Fibroblast of lung (primary cell): ENCODE measurements at regions not wholly inside any gene's neighbourhood (a gene's known extent, or its start where the extent isn't known, plus 50 kb on each side); places are given as distances from the start of the nearest gene placed in this dataset.

Source experiments
- DNase-seq, 2 donors: peaks; one replicate each; pipeline versions ENCODE4 v3.0.0 to v3.0.0-alpha.2; 2010; ENCODE audit warnings: low read depth in 2 of 2
- H2AFZ ChIP-seq: 2 replicates; pipeline ENCODE4 v1.5.1; 2012; ENCODE audit warnings: low read length, control low read depth, inconsistent platforms
- H3K27ac ChIP-seq: 2 replicates; pipeline ENCODE4 v1.5.1; 2011; ENCODE audit warnings: low read length, control low read depth; ENCODE audit not compliant: insufficient read depth
- H3K27me3 ChIP-seq: 2 replicates; pipeline ENCODE4 v1.5.1; 2011; ENCODE audit warnings: mild to moderate bottlenecking, low read length; ENCODE audit not compliant: control insufficient read depth, insufficient read depth
- H3K36me3 ChIP-seq: 2 replicates; pipeline ENCODE4 v1.5.1; 2011; ENCODE audit warnings: low read length; ENCODE audit not compliant: control insufficient read depth, insufficient read depth
- H3K4me1 ChIP-seq: 2 replicates; pipeline ENCODE4 v1.5.1; 2011; ENCODE audit warnings: low read length; ENCODE audit not compliant: control insufficient read depth, insufficient read depth; ENCODE audit errors: extremely low read depth
- H3K4me2 ChIP-seq: 2 replicates; pipeline ENCODE4 v1.5.1; 2011; ENCODE audit warnings: low read length, control low read depth; ENCODE audit not compliant: insufficient read depth; ENCODE audit errors: extremely low read depth
- H3K4me3 ChIP-seq, 4 experiments: fragments of 200-600 bp in 1 of 4; sonication (generic) in 1 of 4; replicated peaks in 1 of 4; 2 replicates each; pipeline ENCODE4 v1.5.1; 2011 to 2016; ENCODE audit warnings: low read length in 4 of 4, low read depth in 3 of 4, mild to moderate bottlenecking in 3 of 4, control low read depth in 2 of 4, inconsistent platforms in 1 of 4, mixed read lengths in 1 of 4; ENCODE audit not compliant: insufficient read depth in 1 of 4; ENCODE audit errors: control extremely low read depth in 1 of 4
- H3K79me2 ChIP-seq: 2 replicates; pipeline ENCODE4 v1.5.1; 2012; ENCODE audit warnings: mild to moderate bottlenecking, low read length, inconsistent platforms; ENCODE audit not compliant: control insufficient read depth, insufficient read depth
- H3K9ac ChIP-seq: 2 replicates; pipeline ENCODE4 v1.5.1; 2011; ENCODE audit warnings: mild to moderate bottlenecking, low read length, control low read depth; ENCODE audit not compliant: insufficient read depth
- H3K9me3 ChIP-seq: 2 replicates; pipeline ENCODE4 v1.5.1; 2012; ENCODE audit warnings: low read depth, low read length; ENCODE audit not compliant: control insufficient read depth, insufficient read depth
- H4K20me1 ChIP-seq: 2 replicates; pipeline ENCODE4 v1.5.1; 2011; ENCODE audit warnings: low read length; ENCODE audit not compliant: control insufficient read depth, insufficient read depth; ENCODE audit errors: extremely low read depth
- EZH2 ChIP-seq: IDR thresholded peaks from 2 replicates; pipeline ENCODE4 v1.5.1; 2012; ENCODE audit warnings: low read length, control low read depth, mild to moderate bottlenecking; ENCODE audit errors: missing control alignments
- TF ChIP-seq, protein P1 (sequence below), 2 donors: IDR thresholded peaks in 1 of 2; conservative IDR thresholded peaks in 1 of 2; 1 replicate in 1 of 2; 2 replicates in 1 of 2; pipeline ENCODE4 v1.5.1; 2011 to 2012; ENCODE audit warnings: low read length in 2 of 2, control low read depth in 1 of 2, inconsistent platforms in 1 of 2, low read depth in 1 of 2, mild to moderate bottlenecking in 1 of 2

DNA sequence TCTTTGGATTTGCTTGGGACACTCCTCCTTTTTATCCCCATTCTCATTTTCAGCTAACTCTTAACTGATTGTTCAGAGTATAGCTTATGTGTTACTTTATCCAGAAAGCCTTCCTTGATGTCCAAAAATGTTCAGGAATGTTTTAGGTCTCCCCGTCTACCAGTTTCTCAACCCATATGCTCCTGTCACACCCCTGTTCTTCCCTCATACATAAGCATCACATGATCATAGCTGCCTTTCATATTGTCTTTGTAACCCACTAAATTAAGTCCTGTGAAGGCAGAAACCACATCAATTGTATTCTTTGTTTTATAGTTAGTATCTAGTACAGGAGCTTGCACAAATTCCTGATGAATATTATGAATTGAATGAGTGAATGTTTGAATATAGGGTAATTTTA, 321.9 kb upstream of the ACTBL2 start:
- Histone ChIP-seq H3K27ac (no peak overlapping the region), H3K27me3 (no peaks in the 10 kb centered on the region), H3K4me2 (no peak overlapping the region), H3K4me1 (peaks cover 4% of the 10 kb centered on the region), H3K9ac (no peak overlapping the region), H4K20me1 (no peaks in the 10 kb centered on the region), H3K9me3 (no peaks in the 10 kb centered on the region), H3K4me3 (no peak overlapping the region), H3K36me3 (no peaks in the 10 kb centered on the region), H3K79me2 (no peaks in the 10 kb centered on the region), H2AFZ (no peak overlapping the region)
- no peak for TF ChIP-seq EZH2
- TF ChIP-seq, protein P1, sequence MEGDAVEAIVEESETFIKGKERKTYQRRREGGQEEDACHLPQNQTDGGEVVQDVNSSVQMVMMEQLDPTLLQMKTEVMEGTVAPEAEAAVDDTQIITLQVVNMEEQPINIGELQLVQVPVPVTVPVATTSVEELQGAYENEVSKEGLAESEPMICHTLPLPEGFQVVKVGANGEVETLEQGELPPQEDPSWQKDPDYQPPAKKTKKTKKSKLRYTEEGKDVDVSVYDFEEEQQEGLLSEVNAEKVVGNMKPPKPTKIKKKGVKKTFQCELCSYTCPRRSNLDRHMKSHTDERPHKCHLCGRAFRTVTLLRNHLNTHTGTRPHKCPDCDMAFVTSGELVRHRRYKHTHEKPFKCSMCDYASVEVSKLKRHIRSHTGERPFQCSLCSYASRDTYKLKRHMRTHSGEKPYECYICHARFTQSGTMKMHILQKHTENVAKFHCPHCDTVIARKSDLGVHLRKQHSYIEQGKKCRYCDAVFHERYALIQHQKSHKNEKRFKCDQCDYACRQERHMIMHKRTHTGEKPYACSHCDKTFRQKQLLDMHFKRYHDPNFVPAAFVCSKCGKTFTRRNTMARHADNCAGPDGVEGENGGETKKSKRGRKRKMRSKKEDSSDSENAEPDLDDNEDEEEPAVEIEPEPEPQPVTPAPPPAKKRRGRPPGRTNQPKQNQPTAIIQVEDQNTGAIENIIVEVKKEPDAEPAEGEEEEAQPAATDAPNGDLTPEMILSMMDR (conservative IDR thresholded peaks at IDR 0.05 in 1 of 2, IDR thresholded peaks at IDR 0.05 in 1 of 2; ENCODE audit: low read depth in 1 of 2, low read length in 2 of 2) = no peak
- no peak for DNase-seq

DNA sequence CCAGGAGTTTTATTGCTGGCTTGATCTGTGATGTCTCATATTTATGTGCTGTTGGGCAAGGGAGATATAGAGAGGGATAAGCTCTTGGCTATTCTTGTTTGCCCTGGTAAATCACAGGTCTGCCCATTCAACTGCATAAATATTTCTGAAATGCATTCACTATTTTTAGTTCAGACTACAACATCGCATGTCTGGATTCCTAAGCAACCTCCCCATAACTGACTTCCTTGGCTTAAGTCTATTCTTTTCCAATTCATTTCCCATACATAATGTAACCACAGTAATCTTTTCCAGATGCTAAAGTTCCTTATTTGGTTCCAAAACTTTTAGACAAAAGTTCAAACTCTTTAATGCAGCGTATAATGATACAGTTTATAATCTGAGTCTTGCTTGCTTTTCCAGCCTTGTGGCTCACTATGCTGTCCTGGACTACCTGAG, 321.4 kb upstream of the ACTBL2 start:
- no peak overlapping the region for H3K27ac ChIP-seq
- no peaks in the 10 kb centered on the region for H3K27me3 ChIP-seq
- no peaks in the 10 kb centered on the region for H3K9me3 ChIP-seq
- peaks cover 4% of the 10 kb centered on the region for H3K4me1 ChIP-seq
- peak; percentile 75 to 99 for DNase-seq
- TF ChIP-seq, protein P1 (conservative IDR thresholded peaks at IDR 0.05 in 1 of 2, IDR thresholded peaks at IDR 0.05 in 1 of 2; ENCODE audit: low read depth in 1 of 2, low read length in 2 of 2) = no peak
- TF ChIP-seq EZH2 = no peak
- H3K36me3 ChIP-seq = no peaks in the 10 kb centered on the region
- H3K4me3 ChIP-seq = no peak overlapping the region
- no peaks in the 10 kb centered on the region for H3K79me2 ChIP-seq
- no peaks in the 10 kb centered on the region for H4K20me1 ChIP-seq
- no peak overlapping the region for H3K4me2 ChIP-seq
- no peak overlapping the region for H2AFZ ChIP-seq
- no peak overlapping the region for H3K9ac ChIP-seq

DNA sequence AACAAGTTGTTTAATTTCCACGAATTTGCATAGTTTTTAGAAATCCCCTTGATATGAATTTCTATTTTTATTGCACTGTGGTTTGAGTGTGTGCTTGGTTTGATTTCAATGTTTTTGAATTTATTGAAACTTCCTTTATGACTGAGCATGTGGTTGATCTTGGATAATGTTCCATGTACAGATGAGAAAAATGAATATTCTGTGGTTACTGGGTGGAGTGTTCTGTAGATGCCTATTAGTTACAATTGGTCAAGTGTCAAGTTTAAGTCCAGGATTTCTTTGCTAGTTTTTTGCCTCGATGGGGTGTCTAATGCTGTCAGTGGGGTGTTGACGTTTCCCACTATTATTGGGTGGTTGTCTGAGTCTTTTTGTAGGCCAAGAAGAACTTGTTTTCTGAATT, 319.5 kb upstream of the ACTBL2 start:
- Histone ChIP-seq H3K4me2 (no peak overlapping the region), H3K4me3 (no peak overlapping the region), H3K36me3 (no peaks in the 10 kb centered on the region), H4K20me1 (no peaks in the 10 kb centered on the region), H3K27me3 (no peaks in the 10 kb centered on the region), H3K79me2 (no peaks in the 10 kb centered on the region), H3K27ac (no peak overlapping the region), H3K9me3 (no peaks in the 10 kb centered on the region), H2AFZ (no peak overlapping the region), H3K4me1 (peaks cover 4% of the 10 kb centered on the region), H3K9ac (no peak overlapping the region)
- peak; percentile 58 to 75 for DNase-seq
- TF ChIP-seq EZH2 = no peak
- TF ChIP-seq, protein P1 (conservative IDR thresholded peaks at IDR 0.05 in 1 of 2, IDR thresholded peaks at IDR 0.05 in 1 of 2; ENCODE audit: low read depth in 1 of 2, low read length in 2 of 2) = no peak
